Uterus (tissue), 3 donors: ENCODE measurements at regions not wholly inside any gene's neighbourhood (a gene's known extent, or its start where the extent isn't known, plus 50 kb on each side); places are given as distances from the start of the nearest gene placed in this dataset.

ENCODE experiments used
- DNase-seq, 2 donors: peaks; one replicate each; pipeline ENCODE4 v3.0.0-alpha.2; 2019 to 2020
- H3K27ac ChIP-seq, 2 donors: fragments of 200-600 bp; sonication (generic); 1 replicate in 1 of 2; 2 replicates in 1 of 2; pipeline ENCODE4 v1.5.1; 2016 to 2018
- H3K27me3 ChIP-seq, 2 donors: fragments of 200-600 bp; sonication (generic); one replicate each; pipeline ENCODE4 v1.5.1; 2018 to 2019; ENCODE audit warnings: control low read depth in 1 of 2
- H3K36me3 ChIP-seq, 2 donors: fragments of 200-600 bp; sonication (generic); one replicate each; pipeline ENCODE4 v1.5.1; 2019; ENCODE audit warnings: control low read depth in 1 of 2
- H3K4me1 ChIP-seq, 2 donors: fragments of 200-600 bp; sonication (generic); one replicate each; pipeline ENCODE4 v1.5.1; 2018 to 2019; ENCODE audit warnings: control low read depth in 1 of 2
- H3K4me3 ChIP-seq, 2 donors: fragments of 200-600 bp; sonication (generic); 1 replicate in 1 of 2; 2 replicates in 1 of 2; pipeline ENCODE4 v1.5.1; 2018 to 2019; ENCODE audit warnings: mild to moderate bottlenecking in 1 of 2
- H3K9me3 ChIP-seq, 2 donors: fragments of 200-600 bp; sonication (generic); one replicate each; pipeline ENCODE4 v1.5.1; 2019; ENCODE audit warnings: control low read depth in 1 of 2
- CTCF ChIP-seq, 4 experiments: fragments of 200-600 bp in 2 of 4; fragments of 450-650 bp in 2 of 4; sonication (generic) in 2 of 4; IDR thresholded peaks; one replicate each; pipeline ENCODE4 v1.5.1; 2016 to 2019; ENCODE audit warnings: antibody characterized with exemption in 4 of 4, mild to moderate bottlenecking in 2 of 4, moderate library complexity in 1 of 4
- POLR2A ChIP-seq, 2 donors: fragments of 450-650 bp; IDR thresholded peaks; one replicate each; pipeline ENCODE4 v1.6.1; 2016; ENCODE audit warnings: antibody characterized with exemption in 2 of 2, mild to moderate bottlenecking in 1 of 2, moderate library complexity in 1 of 2
- intact Hi-C: fragments of 100-400 bp; cut with DNase I; formaldehyde crosslinking; loops from one replicate; pipeline ENCODE4 v1.15.1; 2023; ENCODE audit warnings: low total_unique reads
- donor health status: DM: yes; HTN: yes; CAD: no.

GRCh38 chr3:118472586-118472985, 562.1 kb downstream of the IGSF11 start:
- Histone ChIP-seq H3K36me3 (no peaks in the 10 kb centered on the region), H3K27me3 (no peaks in the 10 kb centered on the region), H3K4me3 (no peak overlapping the region), H3K9me3 (no peaks in the 10 kb centered on the region), H3K4me1 (no peaks in the 10 kb centered on the region), H3K27ac (no peak overlapping the region)
- DNase-seq = no peak
- TF ChIP-seq POLR2A (IDR thresholded peaks at IDR 0.05) (no peak), CTCF (IDR thresholded peaks at IDR 0.05) (no peak)
- intact Hi-C loops = no loop called here

- H3K27me3 ChIP-seq = no peaks in the 10 kb centered on the region
- no peak overlapping the region for H3K4me3 ChIP-seq
- no peak for TF ChIP-seq CTCF (IDR thresholded peaks at IDR 0.05)
- TF ChIP-seq POLR2A (IDR thresholded peaks at IDR 0.05) = no peak
- intact Hi-C loops = no loop called here
- no peaks in the 10 kb centered on the region for H3K9me3 ChIP-seq
- H3K36me3 ChIP-seq = no peaks in the 10 kb centered on the region
- H3K27ac ChIP-seq = no peak overlapping the region
- no peaks in the 10 kb centered on the region for H3K4me1 ChIP-seq
- DNase-seq = no peak
Observed at GRCh38 chr3:118473343-118473742, 561.3 kb downstream of the IGSF11 start.

- H3K4me3 ChIP-seq = no peak overlapping the region
- H3K27me3 ChIP-seq = no peaks in the 10 kb centered on the region
- intact Hi-C loops = no loop called here
- no peak for DNase-seq
- TF ChIP-seq POLR2A (IDR thresholded peaks at IDR 0.05) (no peak), CTCF (IDR thresholded peaks at IDR 0.05) (no peak)
- no peaks in the 10 kb centered on the region for H3K36me3 ChIP-seq
- H3K4me1 ChIP-seq = no peaks in the 10 kb centered on the region
- H3K27ac ChIP-seq = no peak overlapping the region
- H3K9me3 ChIP-seq = no peaks in the 10 kb centered on the region
Observed at GRCh38 chr3:118476885-118477618, 557.6 kb downstream of the IGSF11 start.

GRCh38 chr3:118477768-118478167, 556.9 kb downstream of the IGSF11 start:
- H3K36me3 ChIP-seq = no peaks in the 10 kb centered on the region
- intact Hi-C loops = no loop called here
- H3K27me3 ChIP-seq = no peaks in the 10 kb centered on the region
- no peaks in the 10 kb centered on the region for H3K9me3 ChIP-seq
- H3K4me1 ChIP-seq = no peaks in the 10 kb centered on the region
- no peak for DNase-seq
- TF ChIP-seq CTCF (IDR thresholded peaks at IDR 0.05) (no peak), POLR2A (IDR thresholded peaks at IDR 0.05) (no peak)
- no peak overlapping the region for H3K4me3 ChIP-seq
- H3K27ac ChIP-seq = no peak overlapping the region

GRCh38 chr3:118478706-118479276, 555.9 kb downstream of the IGSF11 start:
- TF ChIP-seq POLR2A (IDR thresholded peaks at IDR 0.05) (no peak), CTCF (IDR thresholded peaks at IDR 0.05) (no peak)
- Histone ChIP-seq H3K4me1 (no peaks in the 10 kb centered on the region), H3K27ac (no peak overlapping the region), H3K36me3 (no peaks in the 10 kb centered on the region), H3K4me3 (no peak overlapping the region), H3K27me3 (no peaks in the 10 kb centered on the region), H3K9me3 (no peaks in the 10 kb centered on the region)
- intact Hi-C loops = no loop called here
- DNase-seq = no peak
